IPS-18a (cell line): ENCODE measurements at regions not wholly inside any gene's neighbourhood (a gene's known extent, or its start where the extent isn't known, plus 50 kb on each side); places are given as distances from the start of the nearest gene placed in this dataset.

ENCODE experiments used
- H3K27ac ChIP-seq: one replicate; pipeline ENCODE4 v1.5.1; 2013; ENCODE audit warnings: low read length
- H3K27me3 ChIP-seq: one replicate; pipeline ENCODE4 v1.6.1; 2013; ENCODE audit warnings: mild to moderate bottlenecking, low read length; ENCODE audit not compliant: control insufficient read depth, insufficient read depth
- H3K36me3 ChIP-seq: one replicate; pipeline ENCODE4 v1.6.1; 2013; ENCODE audit warnings: low read depth, low read length; ENCODE audit not compliant: control insufficient read depth
- H3K4me1 ChIP-seq: one replicate; pipeline ENCODE4 v1.6.1; 2013; ENCODE audit warnings: low read depth, low read length; ENCODE audit not compliant: control insufficient read depth
- H3K4me3 ChIP-seq: one replicate; pipeline ENCODE4 v1.5.1; 2013; ENCODE audit warnings: low read length
- H3K9ac ChIP-seq: one replicate; pipeline ENCODE4 v1.6.1; 2013; ENCODE audit warnings: mild to moderate bottlenecking, low read length, moderate library complexity
- H3K9me3 ChIP-seq: one replicate; pipeline ENCODE4 v1.6.1; 2013; ENCODE audit warnings: low read depth, low read length; ENCODE audit not compliant: control insufficient read depth

- Histone ChIP-seq H3K4me1 (no peaks in the 10 kb centered on the region), H3K36me3 (no peaks in the 10 kb centered on the region), H3K27ac (no peak overlapping the region), H3K4me3 (no peak overlapping the region), H3K9me3 (no peaks in the 10 kb centered on the region), H3K27me3 (no peaks in the 10 kb centered on the region), H3K9ac (no peak overlapping the region)
These were observed 197.3 kb upstream of the STK17B start for GRCh38 chr2:196368546-196369225.

- Histone ChIP-seq H3K9ac (no peak overlapping the region), H3K27ac (no peak overlapping the region), H3K36me3 (no peaks in the 10 kb centered on the region), H3K4me1 (no peaks in the 10 kb centered on the region), H3K4me3 (no peak overlapping the region), H3K9me3 (no peaks in the 10 kb centered on the region), H3K27me3 (no peaks in the 10 kb centered on the region)
These were observed 198.6 kb upstream of the STK17B start for GRCh38 chr2:196369967-196370366.

- no peaks in the 10 kb centered on the region for H3K4me1 ChIP-seq
- no peaks in the 10 kb centered on the region for H3K9me3 ChIP-seq
- H3K4me3 ChIP-seq: no peak overlapping the region
- H3K36me3 ChIP-seq: no peaks in the 10 kb centered on the region
- H3K27ac ChIP-seq: no peak overlapping the region
- no peak overlapping the region for H3K9ac ChIP-seq
- no peaks in the 10 kb centered on the region for H3K27me3 ChIP-seq
These were observed 199.0 kb upstream of the STK17B start for GRCh38 chr2:196370381-196370780.

- Histone ChIP-seq H3K9ac (no peak overlapping the region), H3K27ac (no peak overlapping the region), H3K4me1 (no peaks in the 10 kb centered on the region), H3K9me3 (no peaks in the 10 kb centered on the region), H3K36me3 (no peaks in the 10 kb centered on the region), H3K4me3 (no peak overlapping the region), H3K27me3 (no peaks in the 10 kb centered on the region)
These were observed 201.0 kb upstream of the STK17B start for GRCh38 chr2:196372276-196372809.

GRCh38 chr2:196372811-196373664 lies 201.7 kb upstream of the STK17B start:
- Histone ChIP-seq H3K9ac (no peak overlapping the region), H3K4me1 (no peaks in the 10 kb centered on the region)

GRCh38 chr2:196376984-196377877 lies 205.9 kb upstream of the STK17B start:
- Histone ChIP-seq H3K27me3 (no peaks in the 10 kb centered on the region), H3K27ac (no peak overlapping the region), H3K36me3 (no peaks in the 10 kb centered on the region), H3K4me3 (no peak overlapping the region), H3K9me3 (no peaks in the 10 kb centered on the region), H3K4me1 (no peaks in the 10 kb centered on the region), H3K9ac (no peak overlapping the region)

More at GRCh38 chr2:196372811-196373664, 201.7 kb upstream of the STK17B start:
- no peaks in the 10 kb centered on the region for H3K9me3 ChIP-seq
- no peak overlapping the region for H3K27ac ChIP-seq
- H3K27me3 ChIP-seq: no peaks in the 10 kb centered on the region
- no peak overlapping the region for H3K4me3 ChIP-seq
- no peaks in the 10 kb centered on the region for H3K36me3 ChIP-seq

GRCh38 chr2:196379600-196379999 lies 208.2 kb upstream of the STK17B start:
- H3K36me3 ChIP-seq: no peaks in the 10 kb centered on the region
- no peaks in the 10 kb centered on the region for H3K9me3 ChIP-seq
- H3K27me3 ChIP-seq: no peaks in the 10 kb centered on the region
- no peak overlapping the region for H3K27ac ChIP-seq
- H3K4me1 ChIP-seq: no peaks in the 10 kb centered on the region
- H3K4me3 ChIP-seq: no peak overlapping the region
- no peak overlapping the region for H3K9ac ChIP-seq

GRCh38 chr2:196380098-196380497 lies 208.7 kb upstream of the STK17B start:
- no peak overlapping the region for H3K27ac ChIP-seq

GRCh38 chr2:196380575-196380974 lies 209.2 kb upstream of the STK17B start:
- Histone ChIP-seq H3K27me3 (no peaks in the 10 kb centered on the region), H3K36me3 (no peaks in the 10 kb centered on the region), H3K27ac (no peak overlapping the region), H3K4me3 (no peak overlapping the region), H3K9me3 (no peaks in the 10 kb centered on the region), H3K4me1 (no peaks in the 10 kb centered on the region), H3K9ac (no peak overlapping the region)

More at GRCh38 chr2:196380098-196380497, 208.7 kb upstream of the STK17B start:
- no peak overlapping the region for H3K9ac ChIP-seq
- no peaks in the 10 kb centered on the region for H3K36me3 ChIP-seq
- H3K27me3 ChIP-seq: no peaks in the 10 kb centered on the region
- no peaks in the 10 kb centered on the region for H3K4me1 ChIP-seq
- H3K4me3 ChIP-seq: no peak overlapping the region
- H3K9me3 ChIP-seq: no peaks in the 10 kb centered on the region

GRCh38 chr2:196381464-196381863 lies 210.1 kb upstream of the STK17B start:
- no peaks in the 10 kb centered on the region for H3K27me3 ChIP-seq
- H3K9ac ChIP-seq: no peak overlapping the region
- H3K36me3 ChIP-seq: no peaks in the 10 kb centered on the region

GRCh38 chr2:196383799-196384198 lies 212.4 kb upstream of the STK17B start:
- no peaks in the 10 kb centered on the region for H3K36me3 ChIP-seq
- no peaks in the 10 kb centered on the region for H3K9me3 ChIP-seq
- no peak overlapping the region for H3K27ac ChIP-seq
- H3K4me3 ChIP-seq: no peak overlapping the region
- H3K27me3 ChIP-seq: no peaks in the 10 kb centered on the region
- H3K9ac ChIP-seq: no peak overlapping the region
- no peaks in the 10 kb centered on the region for H3K4me1 ChIP-seq

More at GRCh38 chr2:196381464-196381863, 210.1 kb upstream of the STK17B start:
- Histone ChIP-seq H3K4me1 (no peaks in the 10 kb centered on the region), H3K4me3 (no peak overlapping the region), H3K27ac (no peak overlapping the region), H3K9me3 (no peaks in the 10 kb centered on the region)
